ENCODE measurements at regions not wholly inside any gene's neighbourhood (a gene's known extent, or its start where the extent isn't known, plus 50 kb on each side); places are given as distances from the start of the nearest gene placed in this dataset.

- DNase-seq (ENCODE audit: low spot score) = no peak
Observed at GRCh38 chr17:12530161-12530560, 135.5 kb upstream of the MYOCD start.

- no peak for DNase-seq (ENCODE audit: low spot score)
Observed at GRCh38 chr17:12536021-12536420, 129.7 kb upstream of the MYOCD start.

- DNase-seq (ENCODE audit: low spot score) = no peak
Observed at GRCh38 chr17:12536472-12536871, 129.2 kb upstream of the MYOCD start.

GRCh38 chr17:12537436-12537835, 128.3 kb upstream of the MYOCD start:
- no peak for DNase-seq (ENCODE audit: low spot score)

GRCh38 chr17:12538003-12538402, 127.7 kb upstream of the MYOCD start:
- no peak for DNase-seq (ENCODE audit: low spot score)

GRCh38 chr17:12545877-12546513, 119.7 kb upstream of the MYOCD start:
- DNase-seq (ENCODE audit: low spot score) = peak; percentile 17

- no peak for DNase-seq (ENCODE audit: low spot score)
Observed at GRCh38 chr17:12546983-12547382, 118.7 kb upstream of the MYOCD start.

GRCh38 chr17:12547831-12548230, 117.9 kb upstream of the MYOCD start:
- no peak for DNase-seq (ENCODE audit: low spot score)

- no peak for DNase-seq (ENCODE audit: low spot score)
Observed at GRCh38 chr17:12548558-12548957, 117.1 kb upstream of the MYOCD start.

GRCh38 chr17:12549499-12550041, 116.1 kb upstream of the MYOCD start:
- DNase-seq (ENCODE audit: low spot score) = no peak

- DNase-seq (ENCODE audit: low spot score) = no peak
Observed at GRCh38 chr17:12553625-12554024, 112.1 kb upstream of the MYOCD start.

GRCh38 chr17:12554251-12554650, 111.4 kb upstream of the MYOCD start:
- no peak for DNase-seq (ENCODE audit: low spot score)

GRCh38 chr17:12566291-12566690, 99.4 kb upstream of the MYOCD start:
- DNase-seq (ENCODE audit: low spot score) = no peak

GRCh38 chr17:12567077-12568053, 98.3 kb upstream of the MYOCD start:
- DNase-seq (ENCODE audit: low spot score) = no peak

GRCh38 chr17:12568358-12569251, 97.1 kb upstream of the MYOCD start:
- DNase-seq (ENCODE audit: low spot score) = no peak

GRCh38 chr17:12571606-12572005, 94.1 kb upstream of the MYOCD start:
- no peak for DNase-seq (ENCODE audit: low spot score)

GRCh38 chr17:12574525-12574924, 91.2 kb upstream of the MYOCD start:
- no peak for DNase-seq (ENCODE audit: low spot score)

- DNase-seq (ENCODE audit: low spot score) = no peak
Observed at GRCh38 chr17:12575641-12576040, 90.0 kb upstream of the MYOCD start.

GRCh38 chr17:12579288-12579687, 86.4 kb upstream of the MYOCD start:
- DNase-seq (ENCODE audit: low spot score) = no peak

GRCh38 chr17:12580640-12581039, 85.0 kb upstream of the MYOCD start:
- DNase-seq (ENCODE audit: low spot score) = no peak

GRCh38 chr17:12584727-12585126, 81.0 kb upstream of the MYOCD start:
- no peak for DNase-seq (ENCODE audit: low spot score)

GRCh38 chr17:12588531-12588930, 77.2 kb upstream of the MYOCD start:
- DNase-seq (ENCODE audit: low spot score) = no peak

Data from putamen (tissue), 1 donor.